ENCODE measurements at regions not wholly inside any gene's neighbourhood (a gene's known extent, or its start where the extent isn't known, plus 50 kb on each side); places are given as distances from the start of the nearest gene placed in this dataset.

DNA sequence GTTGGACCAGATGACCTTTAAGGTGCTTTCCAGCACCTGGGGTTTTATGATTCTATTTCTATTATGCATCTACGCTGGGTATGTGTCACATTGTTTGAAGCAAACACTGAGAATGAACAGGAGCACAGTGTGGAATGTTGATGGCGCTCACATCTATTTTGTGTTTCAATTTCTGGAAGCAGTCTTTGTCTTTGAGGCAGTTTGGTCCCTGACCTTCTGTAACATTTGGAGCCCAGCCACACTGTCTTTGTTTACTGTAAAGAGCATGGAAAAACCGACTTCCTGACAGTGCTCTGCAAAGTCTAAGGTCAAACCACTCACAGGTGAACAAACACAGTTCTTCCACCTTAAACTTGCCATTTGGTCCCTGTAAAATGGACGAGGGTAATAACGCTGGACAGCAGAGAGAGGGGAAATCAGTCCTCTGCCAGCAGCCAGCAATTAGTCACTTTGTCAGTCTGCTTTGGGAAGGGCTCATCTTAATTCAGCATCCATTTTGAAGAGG, 155.5 kb downstream of the PRL start:
- H3K9me3 Mint-ChIP-seq (ENCODE audit: low read depth, unreplicated experiment), result no peaks in the 10 kb centered on the region
- H3K36me3 Mint-ChIP-seq (ENCODE audit: insufficient read depth, unreplicated experiment), result no peaks in the 10 kb centered on the region
- peak; percentile 29 for DNase-seq
- no peaks in the 10 kb centered on the region for H3K27me3 Mint-ChIP-seq (ENCODE audit: unreplicated experiment)
- peaks cover 12% of the 10 kb centered on the region for H3K4me1 Mint-ChIP-seq (ENCODE audit: low read depth, unreplicated experiment)
- no TSS peak for BruUV-seq (replicated peaks)
- intact Hi-C loops (cut with micrococcal nuclease; ENCODE audit: unreplicated experiment), result loop anchor here (10.0 kb wide), 2 partner anchors 546 to 684 kb away; partner anchors contain the start of gene SOX4
- H3K27ac Mint-ChIP-seq (ENCODE audit: unreplicated experiment), result no peak overlapping the region
- CTCF ChIA-PET, result no interaction called here
- TF ChIP-seq, protein P1, sequence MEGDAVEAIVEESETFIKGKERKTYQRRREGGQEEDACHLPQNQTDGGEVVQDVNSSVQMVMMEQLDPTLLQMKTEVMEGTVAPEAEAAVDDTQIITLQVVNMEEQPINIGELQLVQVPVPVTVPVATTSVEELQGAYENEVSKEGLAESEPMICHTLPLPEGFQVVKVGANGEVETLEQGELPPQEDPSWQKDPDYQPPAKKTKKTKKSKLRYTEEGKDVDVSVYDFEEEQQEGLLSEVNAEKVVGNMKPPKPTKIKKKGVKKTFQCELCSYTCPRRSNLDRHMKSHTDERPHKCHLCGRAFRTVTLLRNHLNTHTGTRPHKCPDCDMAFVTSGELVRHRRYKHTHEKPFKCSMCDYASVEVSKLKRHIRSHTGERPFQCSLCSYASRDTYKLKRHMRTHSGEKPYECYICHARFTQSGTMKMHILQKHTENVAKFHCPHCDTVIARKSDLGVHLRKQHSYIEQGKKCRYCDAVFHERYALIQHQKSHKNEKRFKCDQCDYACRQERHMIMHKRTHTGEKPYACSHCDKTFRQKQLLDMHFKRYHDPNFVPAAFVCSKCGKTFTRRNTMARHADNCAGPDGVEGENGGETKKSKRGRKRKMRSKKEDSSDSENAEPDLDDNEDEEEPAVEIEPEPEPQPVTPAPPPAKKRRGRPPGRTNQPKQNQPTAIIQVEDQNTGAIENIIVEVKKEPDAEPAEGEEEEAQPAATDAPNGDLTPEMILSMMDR (IDR thresholded peaks at IDR 0.05; ENCODE audit: unreplicated experiment), result no peak
- H3K4me3 Mint-ChIP-seq (ENCODE audit: low read depth, unreplicated experiment), result no peak overlapping the region

DNA sequence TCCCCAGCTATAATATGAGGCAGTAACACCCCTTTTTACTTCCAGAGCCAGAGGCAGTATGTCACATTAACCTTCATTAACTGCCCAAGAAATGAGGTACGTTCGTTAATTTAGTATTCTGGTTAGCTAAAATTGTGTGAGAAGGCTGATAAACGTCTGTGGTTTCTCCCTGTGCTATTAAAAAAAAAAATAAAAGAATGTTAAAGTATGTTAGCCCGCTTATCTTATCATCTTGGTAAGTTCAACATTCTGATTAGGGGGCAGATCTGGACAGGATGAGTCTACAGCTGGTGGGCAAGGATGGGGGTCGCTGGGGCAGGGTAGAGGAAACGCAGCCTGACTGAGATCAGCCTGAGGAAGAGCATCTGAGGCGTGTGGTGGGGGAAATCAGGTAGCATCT, 154.0 kb downstream of the PRL start:
- Mint-ChIP-seq H3K4me3 (ENCODE audit: low read depth, unreplicated experiment) (no peak overlapping the region), H3K27me3 (ENCODE audit: unreplicated experiment) (no peaks in the 10 kb centered on the region), H3K4me1 (ENCODE audit: low read depth, unreplicated experiment) (peaks cover 15% of the 10 kb centered on the region), H3K36me3 (ENCODE audit: insufficient read depth, unreplicated experiment) (peaks cover 4% of the 10 kb centered on the region), H3K9me3 (ENCODE audit: low read depth, unreplicated experiment) (no peaks in the 10 kb centered on the region), H3K27ac (ENCODE audit: unreplicated experiment) (no peak overlapping the region)
- intact Hi-C loops (cut with micrococcal nuclease; ENCODE audit: unreplicated experiment), result loop anchor here (10.0 kb wide), 2 partner anchors 548 to 682 kb away; partner anchors contain the start of gene SOX4
- BruUV-seq (replicated peaks), result no TSS peak
- CTCF ChIA-PET, result interaction anchor here (0.7 to 1.0 kb wide), 2 partner anchors 30 to 75 kb away, joined by 3 read pairs; no protein-coding TSS in a partner anchor
- TF ChIP-seq, protein P1 (IDR thresholded peaks at IDR 0.05; ENCODE audit: unreplicated experiment), result no peak
- DNase-seq, result no peak

DNA sequence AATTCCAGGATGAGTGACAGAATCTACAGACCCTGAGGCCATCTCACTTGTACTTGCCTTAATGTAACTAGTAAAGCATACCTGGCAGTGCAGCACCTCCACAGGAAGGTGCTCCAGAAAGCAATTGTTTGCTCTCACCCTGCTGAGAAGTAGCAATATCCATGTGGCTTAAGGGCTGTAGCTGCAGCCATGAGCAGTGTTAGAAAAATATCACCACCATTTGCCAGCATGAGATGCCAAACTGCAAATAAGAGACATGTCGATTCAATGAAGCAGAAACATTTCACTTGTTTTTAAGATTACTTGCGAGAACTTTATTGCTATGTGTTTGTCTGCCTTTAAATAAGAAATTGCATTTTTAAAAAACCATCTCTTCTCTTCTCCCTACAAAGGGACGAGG, 151.5 kb downstream of the PRL start:
- no peak for DNase-seq
- Mint-ChIP-seq H3K4me3 (ENCODE audit: low read depth, unreplicated experiment) (no peak overlapping the region), H3K4me1 (ENCODE audit: low read depth, unreplicated experiment) (peaks cover 23% of the 10 kb centered on the region), H3K27ac (ENCODE audit: unreplicated experiment) (no peak overlapping the region), H3K9me3 (ENCODE audit: low read depth, unreplicated experiment) (no peaks in the 10 kb centered on the region), H3K27me3 (ENCODE audit: unreplicated experiment) (no peaks in the 10 kb centered on the region), H3K36me3 (ENCODE audit: insufficient read depth, unreplicated experiment) (peaks cover 4% of the 10 kb centered on the region)
- no TSS peak for BruUV-seq (replicated peaks)
- intact Hi-C loops (cut with micrococcal nuclease; ENCODE audit: unreplicated experiment), result loop anchor here (5.0 to 10.0 kb wide), 3 partner anchors 198 to 679 kb away; partner anchors contain the start of gene SOX4
- CTCF ChIA-PET, result interaction anchor here (0.6 kb wide), 1 partner anchor 40 kb away, joined by 4 read pairs; no protein-coding TSS in a partner anchor
- TF ChIP-seq, protein P1 (IDR thresholded peaks at IDR 0.05; ENCODE audit: unreplicated experiment), result no peak

DNA sequence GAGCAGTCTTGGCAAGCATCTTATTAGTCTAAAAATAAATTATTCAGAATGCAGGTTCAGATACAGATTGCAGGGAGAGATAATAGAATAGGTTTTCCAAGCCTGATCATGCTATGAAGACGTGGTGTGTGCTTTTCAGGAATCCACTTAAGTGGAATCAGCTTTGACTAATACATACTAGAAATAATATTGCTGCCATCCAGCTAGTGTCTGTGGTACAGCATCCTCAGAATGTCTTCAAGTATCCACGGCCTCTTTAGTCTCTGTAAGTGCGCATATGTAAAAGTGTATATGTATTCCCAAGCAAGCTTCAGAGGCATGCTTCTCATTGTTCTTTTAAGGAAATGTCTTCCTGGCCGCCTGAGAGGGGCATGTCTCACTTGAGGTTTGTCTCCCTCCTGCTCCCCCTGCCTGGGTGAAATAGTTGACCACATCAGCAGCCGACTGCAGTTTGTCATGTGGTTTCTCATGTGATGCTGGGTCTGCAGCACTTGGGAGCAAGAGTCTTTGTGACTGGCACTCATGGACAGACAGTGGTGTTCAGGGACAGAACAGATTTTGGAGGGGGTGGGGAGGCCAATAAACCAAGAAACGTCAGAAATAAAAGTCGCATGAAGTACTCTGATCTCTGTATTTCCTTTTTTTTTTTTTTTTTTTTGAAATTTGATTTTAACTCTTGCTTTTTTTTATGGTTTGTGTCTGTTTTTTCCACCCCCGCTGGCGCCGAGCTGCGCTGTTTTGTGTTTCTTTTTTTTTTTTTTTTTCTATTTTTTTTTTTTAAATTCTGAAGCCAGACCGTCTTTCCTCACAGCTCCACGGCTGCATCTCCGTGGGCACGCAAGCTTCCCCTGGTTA, 150.8 kb downstream of the PRL start:
- intact Hi-C loops (cut with micrococcal nuclease; ENCODE audit: unreplicated experiment), result loop anchor here (5.0 to 10.0 kb wide), 3 partner anchors 199 to 679 kb away; partner anchors contain the start of gene SOX4
- CTCF ChIA-PET, result interaction anchor here (0.6 kb wide), 1 partner anchor 41 kb away, joined by 4 read pairs; no protein-coding TSS in a partner anchor
- BruUV-seq (replicated peaks), result no TSS peak
- peaks cover 4% of the 10 kb centered on the region for H3K36me3 Mint-ChIP-seq (ENCODE audit: insufficient read depth, unreplicated experiment)
- no peaks in the 10 kb centered on the region for H3K9me3 Mint-ChIP-seq (ENCODE audit: low read depth, unreplicated experiment)
- H3K27me3 Mint-ChIP-seq (ENCODE audit: unreplicated experiment), result no peaks in the 10 kb centered on the region
- H3K4me1 Mint-ChIP-seq (ENCODE audit: low read depth, unreplicated experiment), result peaks cover 20% of the 10 kb centered on the region
- TF ChIP-seq, protein P1 (IDR thresholded peaks at IDR 0.05; ENCODE audit: unreplicated experiment), result no peak
- no peak overlapping the region for H3K27ac Mint-ChIP-seq (ENCODE audit: unreplicated experiment)
- H3K4me3 Mint-ChIP-seq (ENCODE audit: low read depth, unreplicated experiment), result no peak overlapping the region
- no peak for DNase-seq

Data from Calu3 (cell line).